ENCODE measurements at regions not wholly inside any gene's neighbourhood (a gene's known extent, or its start where the extent isn't known, plus 50 kb on each side); places are given as distances from the start of the nearest gene placed in this dataset.
A peak's percentile ranks its signal among the peaks of the same experiment; 100 is the strongest.

DNA sequence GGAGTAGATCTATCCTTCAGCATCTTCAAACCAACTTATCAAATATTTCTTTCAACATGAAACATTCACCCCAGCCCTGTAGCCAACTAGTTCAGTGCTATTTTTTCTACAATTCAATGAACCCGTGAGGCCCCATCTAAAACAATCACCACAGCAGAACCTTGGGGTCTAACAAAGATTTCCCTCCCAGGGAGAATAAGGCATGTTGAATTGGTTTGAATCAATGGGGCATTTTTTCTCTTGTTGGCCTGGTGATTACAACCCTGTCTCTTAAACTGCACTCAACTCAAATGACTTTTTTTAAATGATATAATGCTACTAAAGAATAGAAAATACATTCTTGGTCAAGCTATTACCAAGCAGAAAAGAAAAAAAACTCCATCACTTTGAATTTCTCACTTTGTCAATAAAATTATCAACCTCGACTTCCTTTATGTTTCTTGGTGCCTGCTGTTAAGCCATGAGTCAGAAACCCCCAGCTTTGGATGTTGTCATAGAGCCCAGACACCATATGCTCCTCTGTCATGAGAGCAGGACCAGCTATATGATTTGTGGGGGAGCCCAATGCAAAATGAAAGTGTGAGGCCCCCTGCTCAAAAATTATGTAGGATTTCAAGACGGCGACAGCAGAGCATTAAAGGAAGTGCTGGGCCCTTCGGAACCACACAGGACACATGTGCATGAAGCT, 282.4 kb downstream of the MEIS1 start:
- no peak for DNase-seq (ENCODE audit: insufficient read length, low spot score)
- no peak for FAIRE-seq

DNA sequence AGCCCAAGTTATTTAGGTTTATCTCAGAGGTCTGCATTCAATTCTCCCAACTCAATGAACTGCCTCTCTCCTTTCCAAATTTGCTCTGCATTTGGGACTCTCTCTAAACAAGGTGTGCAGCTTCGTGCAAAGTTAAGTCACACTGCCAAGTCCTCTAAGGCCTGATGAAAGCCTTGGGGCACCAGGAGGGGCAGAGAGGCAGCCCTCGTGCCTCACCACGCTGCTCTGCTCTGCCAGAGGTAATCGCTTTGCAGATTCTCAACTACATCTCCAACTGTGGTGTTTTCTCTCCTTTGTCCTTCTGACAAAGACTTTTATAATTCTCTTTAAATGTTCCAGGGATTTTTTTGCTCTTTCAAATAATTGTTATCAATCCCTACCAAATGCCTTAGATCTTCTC, 283.0 kb downstream of the MEIS1 start:
- FAIRE-seq (no peak), DNase-seq (ENCODE audit: insufficient read length, low spot score) (no peak)

DNA sequence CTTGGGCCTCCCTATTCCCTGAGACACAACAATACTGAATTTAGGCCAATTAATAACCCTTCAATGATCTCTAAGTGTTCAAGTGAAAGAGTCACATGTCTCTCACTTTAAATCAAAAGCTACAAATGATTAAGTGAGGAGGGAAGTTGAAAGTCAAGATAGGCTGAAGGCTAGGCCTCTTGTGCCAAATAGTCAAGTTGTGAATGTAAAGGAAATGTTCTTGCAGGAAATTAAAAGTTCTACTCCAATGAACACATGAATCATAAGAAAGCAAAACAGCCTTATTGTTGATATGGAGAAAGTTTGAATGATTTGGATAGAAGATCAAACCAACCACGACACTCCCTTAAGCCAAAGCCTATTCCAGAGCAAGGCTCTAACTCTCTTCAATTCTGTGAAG, 286.9 kb downstream of the MEIS1 start:
- no peak for DNase-seq (ENCODE audit: insufficient read length, low spot score)
- FAIRE-seq, result no peak

DNA sequence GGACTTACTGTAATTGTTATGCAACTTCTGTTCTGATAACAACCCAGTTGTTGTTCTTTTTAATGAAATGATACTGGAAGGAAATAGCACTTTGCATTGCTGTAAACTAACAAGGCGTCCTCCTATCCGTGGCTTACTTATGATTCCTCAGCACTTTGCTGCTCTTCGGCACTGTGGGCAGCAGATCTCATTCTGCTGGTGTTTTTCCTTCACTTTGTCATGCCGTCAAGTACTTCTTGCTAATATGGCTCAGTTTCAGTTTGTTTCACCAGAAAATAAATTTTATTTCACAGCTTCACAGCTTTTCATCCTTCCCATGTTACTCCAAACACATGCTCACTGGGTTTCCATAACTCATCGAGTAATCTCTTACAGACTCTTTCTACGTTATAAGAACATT, 289.3 kb downstream of the MEIS1 start:
- no peak for DNase-seq (ENCODE audit: insufficient read length, low spot score)
- no peak for FAIRE-seq

DNA sequence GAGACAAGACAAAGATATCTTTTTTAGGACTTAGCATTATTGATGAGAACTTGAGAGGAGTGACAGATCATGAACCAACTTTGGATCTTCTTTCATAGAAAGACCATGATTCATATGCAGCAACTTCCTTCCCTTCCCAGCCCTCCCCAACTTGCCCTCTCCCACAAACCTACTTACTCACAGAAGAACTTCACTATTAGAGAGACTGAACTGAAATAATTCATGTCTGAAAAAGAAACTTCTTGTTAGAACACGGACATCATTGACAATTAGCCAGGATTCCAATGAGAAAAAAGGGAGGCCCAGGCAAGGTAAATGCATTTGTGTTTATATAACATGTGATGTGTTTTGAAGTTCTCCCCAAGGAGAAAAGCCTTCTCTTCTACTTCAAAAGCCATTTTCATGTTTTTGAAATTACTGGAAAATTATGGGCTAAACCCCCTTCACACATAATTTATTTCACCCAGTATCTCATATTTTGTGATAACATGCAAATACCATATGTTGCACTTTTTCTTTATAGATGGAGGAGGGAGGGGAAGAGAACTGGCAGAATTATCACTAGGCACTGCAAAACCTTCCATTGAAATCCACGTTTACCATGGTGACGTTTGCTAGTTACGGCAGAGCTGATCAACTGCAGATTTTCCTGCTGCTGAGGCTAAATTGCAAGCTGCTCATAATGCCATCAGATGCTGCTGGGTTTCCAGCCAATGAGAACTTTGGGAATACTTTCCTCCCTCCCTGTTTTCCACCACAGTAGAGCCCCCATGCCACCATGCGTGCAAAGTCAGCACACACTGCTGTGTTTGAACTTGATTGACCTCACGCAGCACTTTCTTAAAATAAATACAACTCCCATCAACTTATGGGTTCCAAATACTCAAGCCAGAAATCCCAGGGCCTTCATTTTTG, 294.7 kb downstream of the MEIS1 start:
- no peak for DNase-seq (ENCODE audit: insufficient read length, low spot score)
- FAIRE-seq, result no peak

DNA sequence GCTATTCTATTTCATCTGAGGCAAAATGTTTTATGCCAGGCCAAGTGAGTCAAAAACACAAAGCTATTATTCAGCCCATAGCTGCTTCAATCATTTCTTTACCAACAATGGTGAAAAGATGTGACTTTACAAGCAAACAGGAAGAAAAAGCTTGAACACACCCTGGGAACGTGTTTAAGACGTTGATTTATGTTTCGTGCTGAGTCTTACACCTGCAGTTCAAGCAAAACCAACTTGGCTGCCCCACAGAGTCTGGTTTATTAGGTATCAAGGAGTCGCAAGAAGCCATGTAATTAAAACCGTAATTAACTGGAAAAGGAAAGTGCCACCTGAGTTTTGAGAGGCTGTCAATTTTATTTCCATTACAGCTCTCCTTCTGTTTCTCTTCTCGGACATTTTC, 295.5 kb downstream of the MEIS1 start:
- DNase-seq (ENCODE audit: insufficient read length, low spot score), result no peak
- no peak for FAIRE-seq

DNA sequence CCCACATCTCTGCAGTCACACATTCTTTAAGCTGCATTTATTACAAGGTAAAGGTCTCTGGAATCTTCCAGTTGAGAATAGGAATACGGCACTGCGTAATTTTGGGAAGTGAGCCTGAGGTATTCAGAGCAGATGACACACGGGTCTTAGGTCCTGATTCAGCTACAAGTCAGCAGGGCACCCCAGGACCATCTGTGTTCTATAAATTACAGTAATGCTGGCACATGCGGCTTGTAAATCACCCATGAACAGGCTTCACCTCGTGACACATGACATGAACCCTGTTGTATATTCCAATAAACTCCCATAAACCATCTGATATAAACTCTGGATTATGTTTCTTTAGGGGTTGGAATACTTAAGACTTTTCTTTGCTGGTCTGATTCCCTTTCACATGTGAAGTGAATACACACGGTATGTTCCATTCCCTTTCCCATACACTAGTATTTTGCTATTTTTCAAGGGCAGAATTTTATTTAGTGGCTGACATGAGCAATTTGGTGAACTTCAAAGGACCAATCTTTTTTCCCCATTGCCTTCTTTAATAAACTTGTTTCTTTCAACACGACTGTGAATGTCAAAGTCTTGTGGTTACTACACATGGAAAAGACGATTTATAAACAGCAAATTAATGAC, 298.6 kb downstream of the MEIS1 start:
- FAIRE-seq (no peak), DNase-seq (ENCODE audit: insufficient read length, low spot score) (no peak)

DNA sequence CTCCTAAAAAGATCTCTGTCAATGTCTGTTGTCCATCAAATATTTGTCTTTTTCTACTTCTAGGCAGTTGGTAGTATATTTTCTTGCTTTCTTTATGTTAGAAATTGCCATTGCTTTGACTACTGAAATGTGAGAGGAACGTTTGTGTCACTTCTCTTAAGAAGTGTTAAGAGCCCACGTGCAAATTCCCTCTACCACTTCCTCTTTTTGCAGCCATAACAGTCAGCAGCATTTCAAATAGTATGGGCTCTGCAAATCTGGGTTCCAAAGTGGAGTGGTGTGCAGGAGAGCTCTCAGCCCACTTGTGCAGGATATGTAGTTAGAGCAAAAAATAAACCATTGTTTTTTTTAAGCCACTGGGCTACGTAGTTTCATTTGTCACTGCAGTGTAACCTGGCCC, 314.0 kb downstream of the MEIS1 start:
- FAIRE-seq (no peak), DNase-seq (ENCODE audit: insufficient read length, low spot score) (no peak)

DNA sequence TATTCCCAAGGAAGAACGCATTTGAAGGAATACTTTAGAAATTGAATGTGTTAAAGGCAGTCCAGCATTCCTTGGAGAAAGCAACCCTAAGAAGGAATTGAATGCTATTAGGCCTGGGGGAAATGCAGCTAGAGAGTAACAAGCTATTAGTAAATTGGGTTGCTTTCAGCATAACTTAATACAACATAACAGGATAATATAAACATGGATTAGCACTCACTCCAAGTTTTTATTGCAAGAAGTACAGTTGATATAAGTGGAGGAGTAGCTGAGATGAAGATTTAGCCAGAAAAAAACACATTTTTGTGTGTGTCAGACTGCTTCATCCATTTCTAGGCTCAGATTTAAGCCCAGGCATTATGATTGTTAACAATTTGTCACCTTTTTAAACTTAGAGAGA, 314.6 kb downstream of the MEIS1 start:
- FAIRE-seq (no peak), DNase-seq (ENCODE audit: insufficient read length, low spot score) (no peak)

DNA sequence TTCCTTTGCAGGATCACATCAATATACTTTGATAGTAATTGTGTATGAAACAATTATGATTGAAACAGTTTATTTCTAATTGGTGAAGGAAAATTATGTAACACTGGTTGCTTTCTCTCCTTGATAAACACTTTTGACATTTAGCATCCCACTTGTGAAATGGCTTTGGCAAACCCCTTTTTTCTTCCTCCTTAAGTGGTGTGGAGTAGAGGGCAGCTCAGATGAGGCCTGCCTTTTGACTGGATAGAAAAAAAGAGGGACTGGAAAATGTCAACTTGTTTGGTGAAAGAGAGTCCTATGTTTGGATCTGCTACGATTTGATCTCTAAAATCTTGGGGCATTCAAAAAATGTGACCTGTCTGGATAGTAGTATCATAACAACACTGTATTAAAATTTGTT, 318.3 kb downstream of the MEIS1 start:
- FAIRE-seq, result no peak
- DNase-seq (ENCODE audit: insufficient read length, low spot score), result no peak

DNA sequence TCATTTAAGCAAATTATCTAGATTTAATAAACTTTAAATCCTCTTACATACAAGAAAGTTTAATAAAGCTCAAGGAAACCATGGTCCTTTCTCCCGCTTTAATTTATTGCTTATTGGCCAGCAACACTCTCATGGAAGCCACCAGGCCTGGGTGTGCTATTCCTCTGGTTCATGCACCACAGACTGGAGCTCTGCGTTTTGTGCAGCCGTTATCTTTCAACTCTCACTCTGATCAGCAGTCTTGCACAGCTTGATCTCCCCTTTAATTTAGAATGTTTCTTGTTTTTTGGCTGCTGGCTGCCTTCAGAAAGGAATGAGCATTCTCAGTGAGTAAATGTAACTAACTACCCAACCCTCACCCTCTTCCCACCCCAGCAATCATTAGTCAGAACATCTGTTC, 318.7 kb downstream of the MEIS1 start:
- FAIRE-seq (no peak), DNase-seq (ENCODE audit: insufficient read length, low spot score) (no peak)

DNA sequence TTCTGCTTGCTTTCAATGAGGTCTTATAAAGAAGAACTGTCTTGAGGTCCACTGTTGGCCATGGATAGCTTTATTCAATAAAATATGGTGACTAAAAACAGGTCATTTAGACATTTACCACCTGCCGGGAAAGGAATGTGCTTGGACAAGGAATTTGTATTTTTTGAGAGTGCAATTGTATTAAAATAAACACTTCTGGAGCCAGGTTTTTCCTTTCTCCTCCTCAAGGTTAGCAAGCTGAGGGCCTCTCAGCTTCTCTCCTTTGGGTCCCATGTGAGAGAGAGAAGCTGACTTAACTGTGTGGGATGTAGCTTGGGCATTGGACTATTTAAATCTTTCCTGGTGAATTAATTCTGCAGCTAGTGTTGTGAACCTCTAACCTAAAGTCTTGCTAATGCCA, 321.0 kb downstream of the MEIS1 start:
- DNase-seq (ENCODE audit: insufficient read length, low spot score) (no peak), FAIRE-seq (no peak)

DNA sequence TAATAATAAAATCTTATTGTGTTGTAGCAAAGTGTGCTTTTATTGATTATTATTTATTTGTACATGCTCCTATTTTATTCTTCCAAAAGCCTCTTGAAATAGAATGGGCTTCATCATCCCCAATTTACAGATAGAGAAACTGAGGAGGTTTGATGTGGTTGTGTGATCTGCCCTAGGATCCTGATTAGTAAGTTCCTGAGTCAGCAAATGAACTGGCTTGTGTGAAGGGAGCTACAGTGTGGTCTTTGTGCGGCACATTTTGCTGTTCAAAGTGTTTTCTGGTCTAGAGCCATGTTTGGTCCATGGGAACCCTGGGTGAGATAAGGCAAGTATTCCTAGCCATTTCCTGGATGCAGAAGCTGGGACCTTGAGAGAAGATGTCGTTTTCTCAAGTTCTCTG, 326.9 kb downstream of the MEIS1 start:
- no peak for FAIRE-seq
- DNase-seq (ENCODE audit: insufficient read length, low spot score), result no peak

DNA sequence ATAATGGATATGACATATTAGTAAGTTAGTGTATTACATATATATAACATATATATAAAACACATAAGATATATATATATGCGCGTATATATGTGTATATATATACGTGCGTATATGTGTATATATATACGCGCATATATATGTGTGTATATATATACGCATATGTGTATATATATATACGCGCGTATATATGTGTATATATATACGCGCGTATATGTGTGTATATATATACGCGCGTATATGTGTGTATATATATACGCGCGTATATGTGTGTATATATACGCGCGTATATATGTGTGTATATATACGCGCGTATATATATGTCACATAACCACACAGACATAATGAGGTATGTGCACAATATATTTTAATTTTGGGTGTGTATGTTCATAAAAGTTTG, 327.8 kb downstream of the MEIS1 start:
- no peak for DNase-seq (ENCODE audit: insufficient read length, low spot score)
- peak; percentile 97 for FAIRE-seq

DNA sequence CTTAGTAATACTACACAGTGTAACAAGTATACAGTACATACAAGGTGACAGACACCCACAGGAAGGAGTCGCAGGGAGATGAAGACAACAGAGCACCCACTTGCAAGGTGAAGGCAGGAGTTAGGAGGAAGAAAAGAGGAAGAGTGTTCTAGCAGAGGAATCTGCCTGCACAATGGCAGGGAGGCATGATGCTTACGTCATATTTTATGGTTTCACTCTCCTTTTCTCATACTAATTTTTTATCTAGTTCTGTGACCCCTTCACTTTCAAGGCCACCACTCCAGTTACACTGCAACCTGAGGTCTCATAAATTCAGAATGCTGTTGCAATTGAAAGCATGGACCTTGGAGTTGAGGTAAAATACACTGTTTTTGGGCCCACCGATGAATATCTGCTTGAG, 331.7 kb downstream of the MEIS1 start:
- peak; percentile 36 for FAIRE-seq
- no peak for DNase-seq (ENCODE audit: insufficient read length, low spot score)

DNA sequence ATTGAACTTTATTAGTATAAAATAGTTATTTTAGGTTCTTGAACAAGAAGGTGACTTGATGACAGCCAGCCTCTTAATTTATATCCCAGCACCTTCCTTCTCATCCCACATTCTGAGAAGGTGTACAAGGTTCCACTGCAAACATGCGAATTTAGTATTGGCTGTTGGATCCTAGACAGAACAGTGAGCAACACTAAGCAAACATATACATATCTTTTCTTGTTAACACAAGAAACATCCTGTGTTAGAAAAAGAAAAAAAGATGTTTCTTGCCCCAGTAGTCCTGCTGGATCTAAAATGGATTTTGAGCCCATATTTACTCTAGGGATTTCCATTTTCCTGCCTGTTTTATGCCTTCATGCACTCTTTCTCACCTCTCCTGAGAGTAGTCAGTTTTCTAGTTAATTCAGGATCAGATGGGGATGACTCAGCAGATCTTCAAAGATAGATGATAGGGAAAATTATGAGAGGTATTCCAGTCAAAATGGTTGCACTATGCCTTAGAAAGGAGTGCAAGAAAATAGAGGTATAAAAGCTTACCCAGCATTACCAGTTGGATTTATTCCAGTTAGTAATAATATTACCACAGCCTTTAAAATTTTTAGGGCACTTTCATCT, 336.5 kb downstream of the MEIS1 start:
- no peak for DNase-seq (ENCODE audit: insufficient read length, low spot score)
- no peak for FAIRE-seq

DNA sequence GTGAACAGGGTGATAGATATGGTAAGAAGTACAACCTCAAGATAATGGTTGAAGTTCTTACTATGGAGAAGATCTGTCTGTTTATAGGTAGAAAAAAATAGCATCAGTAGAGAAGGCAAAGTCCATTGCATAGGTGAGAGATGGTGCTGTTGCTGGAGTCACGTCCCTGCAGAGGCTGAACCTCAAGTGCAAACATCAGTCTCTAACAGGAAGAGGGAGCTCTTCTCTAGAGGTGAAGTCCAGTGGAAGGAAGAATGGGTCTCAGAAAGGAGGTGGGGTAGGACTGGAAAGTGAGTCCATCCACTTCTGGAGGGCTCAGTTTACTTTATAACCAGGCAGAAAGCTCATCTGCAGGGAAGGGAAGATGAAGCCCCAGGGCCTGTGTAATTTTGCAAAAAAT, 337.7 kb downstream of the MEIS1 start:
- FAIRE-seq (peak; percentile 73), DNase-seq (ENCODE audit: insufficient read length, low spot score) (no peak)

DNA sequence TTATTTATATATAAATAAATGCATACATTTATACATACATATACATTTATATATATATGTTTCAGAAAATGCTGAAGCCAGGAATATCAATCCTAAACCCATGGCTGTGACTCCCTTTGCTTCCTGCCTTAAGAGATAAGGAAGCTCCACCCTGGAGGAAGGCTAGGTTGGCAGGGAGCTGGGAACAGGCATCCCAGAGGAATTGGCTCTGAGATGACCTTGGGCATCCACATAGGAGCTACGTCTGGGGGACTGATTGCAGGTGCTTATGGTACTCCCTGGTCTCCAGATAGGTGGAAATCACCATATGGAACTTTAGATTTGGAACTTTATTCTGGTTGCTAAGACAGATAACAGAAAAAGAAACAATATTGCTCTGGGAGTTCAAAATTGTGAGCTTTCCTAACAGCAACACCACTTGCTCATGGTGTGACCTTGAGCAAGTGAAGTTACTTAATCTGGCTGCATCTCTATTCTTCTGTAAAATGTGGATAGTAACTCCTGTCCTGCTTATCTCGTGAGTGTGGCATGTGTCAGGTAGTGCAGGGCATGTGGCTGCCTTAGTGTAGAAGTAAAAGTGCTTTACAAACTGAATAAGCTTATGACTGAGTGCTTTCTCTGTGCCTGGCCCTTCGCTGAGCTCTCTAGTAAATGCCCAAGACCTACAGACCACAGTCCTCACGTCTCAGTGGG, 341.0 kb downstream of the MEIS1 start:
- no peak for FAIRE-seq
- no peak for DNase-seq (ENCODE audit: insufficient read length, low spot score)

DNA sequence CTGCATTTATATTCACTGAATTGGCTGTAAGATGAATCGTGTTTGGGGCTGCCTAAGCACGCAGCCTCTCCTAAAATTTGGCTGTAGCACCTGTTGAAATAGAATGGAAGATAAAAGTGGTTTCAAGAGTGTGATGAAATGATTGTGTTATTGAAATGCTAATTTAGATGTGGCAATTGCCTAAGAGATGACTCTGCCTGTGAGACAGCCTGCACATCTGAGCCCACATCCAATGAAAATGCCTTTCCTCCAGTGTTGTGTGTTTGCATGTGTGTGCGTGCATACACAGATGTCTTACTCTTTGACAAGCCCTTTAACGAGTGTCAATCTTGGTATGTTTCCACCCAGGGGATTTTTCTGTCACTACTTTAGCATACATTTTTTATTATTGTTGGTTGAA, 346.9 kb downstream of the MEIS1 start:
- no peak for DNase-seq (ENCODE audit: insufficient read length, low spot score)
- FAIRE-seq, result no peak

DNA sequence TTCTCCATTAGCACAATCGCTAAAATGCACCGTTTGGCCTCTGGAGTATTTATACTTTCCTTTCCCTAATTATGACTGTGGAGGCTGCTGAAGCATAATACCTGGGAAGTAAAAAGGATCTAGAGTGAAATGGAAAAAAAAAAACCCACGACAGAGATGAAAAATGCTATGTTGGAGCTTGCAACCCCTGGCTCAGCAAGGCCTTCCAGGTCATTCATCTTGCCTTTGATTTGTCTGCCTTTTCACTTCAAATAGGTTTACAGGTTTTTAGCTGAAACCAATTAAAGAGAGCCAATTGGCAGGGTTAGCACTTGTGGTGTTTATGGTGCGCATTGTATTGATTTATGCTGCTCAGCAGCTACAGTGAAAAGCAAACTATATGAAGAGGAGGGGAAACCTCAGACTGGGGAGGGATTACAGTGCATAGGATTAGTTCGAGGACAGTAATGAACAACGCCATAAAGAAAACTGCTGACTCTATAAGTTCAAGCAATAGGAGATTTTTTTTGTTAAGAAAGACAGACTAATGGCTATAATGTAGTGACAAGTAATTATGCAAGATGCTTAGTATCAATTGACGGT, 347.9 kb downstream of the MEIS1 start:
- FAIRE-seq, result no peak
- DNase-seq (ENCODE audit: insufficient read length, low spot score), result no peak
